GM23338 (cell line): ENCODE measurements at regions not wholly inside any gene's neighbourhood (a gene's known extent, or its start where the extent isn't known, plus 50 kb on each side); places are given as distances from the start of the nearest gene placed in this dataset.

Experiments used
- ATAC-seq: fragments of 200-7000 bp; cut with Tn5 transposase; 3 replicates; pipeline ENCODE4 v1.9.1; 2020
- DNase-seq: peaks from one replicate; pipeline ENCODE4 v3.0.0-alpha.2; 2015; ENCODE audit warnings: low spot score
- H2AFZ ChIP-seq: fragments of 200-600 bp; sonication (generic); 2 replicates; pipeline ENCODE4 v1.8.0; 2016; ENCODE audit warnings: antibody characterized with exemption, mild to moderate bottlenecking, moderate library complexity
- H3F3A ChIP-seq: fragments of 200-600 bp; sonication (generic); replicated peaks from 2 replicates; pipeline ENCODE4 v1.8.0; 2017; ENCODE audit warnings: antibody characterized with exemption, mixed run types, low read depth
- H3K27ac ChIP-seq: fragments of 200-600 bp; sonication (generic); 2 replicates; pipeline ENCODE4 v1.6.1; 2016; ENCODE audit warnings: low read depth
- H3K27me3 ChIP-seq: fragments of 200-600 bp; sonication (generic); 2 replicates; pipeline ENCODE4 v1.8.0; 2016; ENCODE audit warnings: mild to moderate bottlenecking, mixed run types, moderate library complexity; ENCODE audit not compliant: insufficient read depth
- H3K36me3 ChIP-seq: fragments of 200-600 bp; sonication (generic); 2 replicates; pipeline ENCODE4 v1.8.0; 2016; ENCODE audit warnings: mild to moderate bottlenecking; ENCODE audit not compliant: insufficient read depth
- H3K4me1 ChIP-seq: fragments of 200-600 bp; sonication (generic); 2 replicates; pipeline ENCODE4 v1.8.0; 2016; ENCODE audit warnings: mild to moderate bottlenecking, moderate library complexity; ENCODE audit not compliant: insufficient read depth
- H3K4me2 ChIP-seq: fragments of 200-600 bp; sonication (generic); 2 replicates; pipeline ENCODE4 v1.7.1; 2017; ENCODE audit warnings: mixed run types
- H3K4me3 ChIP-seq: fragments of 200-600 bp; sonication (generic); 2 replicates; pipeline ENCODE4 v1.6.1; 2016; ENCODE audit warnings: mixed run types
- H3K79me2 ChIP-seq: fragments of 200-600 bp; sonication (generic); replicated peaks from 2 replicates; pipeline ENCODE4 v1.8.0; 2017; ENCODE audit warnings: mild to moderate bottlenecking; ENCODE audit not compliant: insufficient read depth
- H3K9me2 ChIP-seq: fragments of 200-600 bp; sonication (generic); 2 replicates; pipeline ENCODE4 v1.8.0; 2017; ENCODE audit not compliant: insufficient read depth
- H4K20me1 ChIP-seq: fragments of 200-600 bp; sonication (generic); replicated peaks from 2 replicates; pipeline ENCODE4 v1.8.0; 2017; ENCODE audit warnings: mild to moderate bottlenecking; ENCODE audit not compliant: insufficient read depth
- H3K27ac Mint-ChIP-seq: 2 replicates; pipeline ENCODE4 v1.8.0; 2020; ENCODE audit warnings: inconsistent platforms, mild to moderate bottlenecking, moderate library complexity, mixed read lengths
- H3K27me3 Mint-ChIP-seq: 3 replicates; pipeline ENCODE4 v1.8.0; 2022; ENCODE audit warnings: low read depth, mild to moderate bottlenecking, moderate library complexity, mixed read lengths, inconsistent platforms; ENCODE audit not compliant: insufficient read depth, poor library complexity
- H3K36me3 Mint-ChIP-seq: 3 replicates; pipeline ENCODE4 v1.8.0; 2021; ENCODE audit warnings: low read depth, mild to moderate bottlenecking, inconsistent platforms, moderate library complexity, mixed read lengths
- H3K4me1 Mint-ChIP-seq: 3 replicates; pipeline ENCODE4 v1.8.0; 2020; ENCODE audit warnings: mild to moderate bottlenecking, inconsistent platforms, mixed read lengths
- H3K4me3 Mint-ChIP-seq: 3 replicates; pipeline ENCODE4 v1.8.0; 2021; ENCODE audit warnings: moderate library complexity, mild to moderate bottlenecking, inconsistent platforms, mixed read lengths
- H3K9me3 Mint-ChIP-seq: 3 replicates; pipeline ENCODE4 v1.8.0; 2020; ENCODE audit warnings: moderate library complexity, mild to moderate bottlenecking, inconsistent platforms, mixed read lengths
- CREB1 ChIP-seq: fragments of 250-450 bp; sonication (Bioruptor Pico); IDR thresholded peaks from 2 replicates; pipeline ENCODE4 v1.5.0; 2020; ENCODE audit warnings: low read depth, mild to moderate bottlenecking, moderate library complexity
- CTCF ChIP-seq, 2 experiments: fragments of 200-600 bp in 1 of 2; sonication (generic) in 1 of 2; conservative IDR thresholded peaks; 2 replicates each; pipeline versions ENCODE4 v1.5.1 to v1.6.1; 2016 to 2017; ENCODE audit warnings: antibody characterized with exemption in 2 of 2, low read depth in 2 of 2, mild to moderate bottlenecking in 2 of 2, moderate library complexity in 1 of 2
- ETS1 ChIP-seq: IDR thresholded peaks from 2 replicates; pipeline ENCODE4 v1.6.1; 2016; ENCODE audit warnings: antibody characterized with exemption
- EZH2 ChIP-seq: fragments of 200-600 bp; sonication (generic); IDR thresholded peaks from one replicate; pipeline ENCODE4 v1.8.0; 2017; ENCODE audit warnings: antibody characterized with exemption, mild to moderate bottlenecking, low read depth; ENCODE audit not compliant: unreplicated experiment
- EZH2phosphoT487 ChIP-seq: fragments of 200-600 bp; sonication (generic); IDR thresholded peaks from one replicate; pipeline ENCODE4 v1.8.1; 2018; ENCODE audit warnings: antibody characterized with exemption; ENCODE audit not compliant: unreplicated experiment
- JUNB ChIP-seq: IDR thresholded peaks from one replicate; pipeline ENCODE4 v1.6.1; 2016; ENCODE audit warnings: antibody characterized with exemption; ENCODE audit not compliant: unreplicated experiment
- NANOG ChIP-seq: IDR thresholded peaks from 2 replicates; pipeline ENCODE4 v1.6.1; 2016; ENCODE audit warnings: antibody characterized with exemption, borderline replicate concordance
- POLR2AphosphoS5 ChIP-seq: IDR thresholded peaks from 2 replicates; pipeline ENCODE4 v1.6.1; 2016; ENCODE audit warnings: antibody characterized with exemption, low read depth
- REST ChIP-seq: IDR thresholded peaks from one replicate; pipeline ENCODE4 v1.6.1; 2018; ENCODE audit warnings: antibody characterized with exemption; ENCODE audit not compliant: unreplicated experiment
- STAT1 ChIP-seq: IDR thresholded peaks from one replicate; pipeline ENCODE4 v1.6.1; 2016; ENCODE audit warnings: antibody characterized with exemption; ENCODE audit not compliant: unreplicated experiment
- ZNF114 ChIP-seq: fragments of 250-450 bp; sonication (Bioruptor Pico); IDR thresholded peaks from 2 replicates; pipeline ENCODE4 v1.5.0; 2020; ENCODE audit warnings: mild to moderate bottlenecking, moderate library complexity
- ZNF331 ChIP-seq: fragments of 250-450 bp; sonication (Bioruptor Pico); IDR thresholded peaks from 2 replicates; pipeline ENCODE4 v1.5.0; 2020; ENCODE audit warnings: low read depth, mild to moderate bottlenecking, moderate library complexity
- ZNF462 ChIP-seq: fragments of 250-450 bp; sonication (Bioruptor Pico); IDR thresholded peaks from 2 replicates; pipeline ENCODE4 v1.5.0; 2020; ENCODE audit warnings: mild to moderate bottlenecking, moderate library complexity

GRCh38 chr20:50434653-50435396 is 75.4 kb upstream of the PTPN1 start:
- peaks cover 19% of the 10 kb centered on the region for H3K4me1 Mint-ChIP-seq
- Histone ChIP-seq H3K4me2 (no peak overlapping the region), H3K9me2 (no peaks in the 10 kb centered on the region), H3F3A (no peaks in the 10 kb centered on the region; the same call in 1 of the 2 replicates), H3K36me3 (no peaks in the 10 kb centered on the region), H4K20me1 (no peaks in the 10 kb centered on the region), H3K27me3 (no peaks in the 10 kb centered on the region), H2AFZ (peak overlapping the region; percentile 81; the same call in 1 of the 2 replicates), H3K4me1 (peaks cover 8% of the 10 kb centered on the region), H3K4me3 (no peak overlapping the region), H3K27ac (no peak overlapping the region), H3K79me2 (no peaks in the 10 kb centered on the region)
- TF ChIP-seq POLR2AphosphoS5 (no peak), REST (no peak), ZNF462 (CRISPR knock-in tag) (no peak), ZNF114 (CRISPR knock-in tag) (no peak), CREB1 (CRISPR knock-in tag) (no peak), EZH2 (no peak), JUNB (no peak), ZNF331 (no peak), STAT1 (no peak), CTCF (conservative IDR thresholded peaks at IDR 0.05; ENCODE audit: low read depth in 2 of 2) (no peak), ETS1 (no peak), EZH2phosphoT487 (no peak), NANOG (no peak)
- ATAC-seq (no peak), DNase-seq (no peak)
- H3K9me3 Mint-ChIP-seq: peaks cover 2% of the 10 kb centered on the region; the same call in 1 of the 3 replicates
- H3K4me3 Mint-ChIP-seq: no peak overlapping the region
- peaks cover 9% of the 10 kb centered on the region for H3K27me3 Mint-ChIP-seq
- no peak overlapping the region for H3K27ac Mint-ChIP-seq
- no peaks in the 10 kb centered on the region for H3K36me3 Mint-ChIP-seq
